Inferior parietal cortex (tissue), 1 donor: ENCODE measurements at regions not wholly inside any gene's neighbourhood (a gene's known extent, or its start where the extent isn't known, plus 50 kb on each side); places are given as distances from the start of the nearest gene placed in this dataset.
"Not testable (repeated sequence)": the region's sequence is repeated elsewhere in the genome, so short reads cannot be mapped to it uniquely, and the experiment has no call there.

Experiments used
- DNase-seq: peaks from one replicate; pipeline ENCODE4 v3.0.0-alpha.2; 2016; ENCODE audit errors: extremely low spot score

- DNase-seq, result not testable (repeated sequence)
Observed at GRCh38 chr10:91003379-91003778, 82.5 kb upstream of the ANKRD1 start.

DNA sequence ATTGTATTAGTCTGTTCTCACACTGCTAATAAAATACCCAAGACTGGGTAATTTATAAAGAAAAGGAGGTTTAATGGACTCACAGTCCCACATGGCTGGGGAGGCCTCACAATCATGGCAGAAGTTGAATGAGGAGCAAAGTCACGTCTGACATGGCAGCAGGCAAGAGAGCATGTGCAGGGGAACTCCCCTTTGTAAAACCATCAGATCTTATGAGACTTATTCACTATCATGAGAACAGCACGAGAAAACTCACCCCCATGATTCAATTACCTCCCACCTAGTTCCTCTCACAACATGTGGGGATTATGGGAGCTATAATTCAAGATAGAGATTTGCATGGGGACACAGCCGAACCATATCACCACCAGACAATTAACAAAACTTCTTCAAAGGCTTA is 84.4 kb upstream of the ANKRD1 start:
- not testable (repeated sequence) for DNase-seq

- DNase-seq, result peak; percentile 86
Observed at GRCh38 chr10:91006001-91006751, 85.3 kb upstream of the ANKRD1 start.

DNA sequence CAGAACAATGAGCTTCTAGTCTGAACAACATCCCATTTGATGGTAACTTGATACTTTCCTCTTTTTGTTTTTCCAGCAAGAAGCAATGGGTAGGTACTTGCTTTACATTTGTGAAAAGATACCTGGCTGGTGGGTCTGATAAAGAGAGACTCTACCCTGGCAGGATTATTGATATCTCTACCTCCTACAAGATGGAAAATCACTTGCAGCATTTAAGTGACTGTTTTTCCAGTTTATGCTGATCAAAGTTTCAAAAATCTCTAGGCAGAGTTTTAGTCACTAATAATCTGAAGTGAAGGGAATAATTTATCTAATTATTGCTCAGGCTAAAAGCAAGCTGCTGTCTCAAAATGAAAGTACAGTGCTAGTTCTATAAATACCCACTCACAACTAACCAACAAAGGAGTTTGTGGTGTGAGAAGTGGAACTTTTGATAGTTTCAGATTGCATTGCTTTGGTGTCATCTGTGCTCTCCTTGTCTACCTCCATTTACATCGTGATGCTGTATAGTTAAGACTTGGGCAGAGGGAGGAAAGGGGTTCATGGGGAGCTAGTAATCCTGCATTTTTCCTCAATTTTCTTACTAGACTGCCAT is 86.0 kb upstream of the ANKRD1 start:
- peak; percentile 31 for DNase-seq

DNA sequence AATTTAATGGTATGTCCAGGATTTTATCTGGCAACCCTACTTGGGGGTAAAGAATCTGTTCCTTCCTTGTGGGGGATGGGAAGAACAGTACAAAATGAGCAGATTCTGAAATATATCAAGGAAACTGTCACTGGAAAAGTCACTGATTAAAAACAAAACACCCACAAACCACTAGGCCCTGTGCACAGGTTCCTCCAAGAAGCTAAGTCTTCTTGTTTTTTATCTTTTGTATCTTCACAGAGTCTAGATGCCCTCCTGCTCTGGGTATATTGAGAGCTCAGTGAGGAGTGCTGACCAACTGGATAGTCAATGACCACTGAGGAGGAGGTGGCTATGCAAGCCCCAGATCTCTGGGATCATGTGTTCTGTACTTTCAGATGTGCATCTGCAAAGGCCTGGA is 86.8 kb upstream of the ANKRD1 start:
- DNase-seq, result no peak

- DNase-seq, result no peak
Observed at GRCh38 chr10:91009121-91009520, 88.2 kb upstream of the ANKRD1 start.

DNA sequence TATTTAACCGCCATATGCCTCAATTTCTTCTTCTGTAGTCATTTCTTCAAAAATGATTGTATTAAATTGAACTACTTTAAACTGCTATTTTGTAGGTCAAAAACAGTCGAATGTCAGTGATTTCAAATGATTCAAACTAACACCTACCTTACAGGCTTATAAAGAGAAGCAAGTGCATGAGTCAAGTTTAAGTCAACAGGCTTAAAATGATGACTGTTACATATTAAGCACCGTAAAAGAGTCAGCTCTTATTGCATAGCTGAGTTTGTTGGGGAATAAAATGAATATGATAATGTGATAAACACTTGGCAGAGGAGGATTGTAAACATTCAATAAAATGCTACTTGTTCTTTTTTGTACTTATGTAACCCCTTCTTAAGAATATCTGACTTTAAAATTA is 90.1 kb upstream of the ANKRD1 start:
- no peak for DNase-seq

DNA sequence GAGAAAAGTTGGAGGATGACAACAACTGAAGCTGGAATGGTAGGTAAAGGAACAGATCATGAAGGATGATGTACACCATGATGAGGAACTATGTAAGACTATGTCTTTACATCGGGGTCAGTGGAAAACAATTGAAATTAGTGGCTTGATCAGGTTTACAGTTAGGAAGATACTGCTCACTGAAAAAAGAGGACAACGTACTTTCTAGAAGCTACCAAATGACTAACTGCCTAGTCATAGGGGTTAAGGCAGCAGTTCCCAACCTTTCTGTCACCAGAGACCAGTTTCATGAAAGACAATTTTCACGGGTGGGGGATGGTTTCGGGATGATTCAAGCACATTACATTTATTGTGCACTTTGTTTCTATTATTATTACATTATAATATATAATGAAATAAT is 91.6 kb upstream of the ANKRD1 start:
- no peak for DNase-seq

- DNase-seq, result no peak
Observed at GRCh38 chr10:91013985-91014384, 93.1 kb upstream of the ANKRD1 start.

GRCh38 chr10:91017198-91017597 is 96.3 kb upstream of the ANKRD1 start:
- DNase-seq, result no peak

- DNase-seq, result no peak
Observed at GRCh38 chr10:91021901-91022300, 101.0 kb upstream of the ANKRD1 start.

DNA sequence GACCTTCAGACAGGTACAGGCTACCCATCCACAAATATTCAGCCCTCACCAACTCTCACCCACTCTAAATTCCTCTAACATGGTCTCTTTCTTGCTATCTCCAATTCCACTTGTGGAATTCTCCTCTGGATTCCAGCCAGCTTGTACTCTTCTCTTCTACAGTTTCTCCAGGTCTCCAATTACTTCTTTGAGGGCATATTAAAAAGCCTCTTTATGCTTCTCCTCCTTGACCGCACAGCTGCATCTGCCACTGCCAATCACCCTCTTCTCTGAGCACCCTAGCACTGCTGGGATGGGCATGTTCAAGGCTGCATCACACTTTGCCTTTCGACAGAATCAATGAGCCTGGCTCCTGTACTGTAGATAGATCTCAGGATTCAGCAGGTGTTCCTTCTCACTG is 101.5 kb upstream of the ANKRD1 start:
- DNase-seq, result no peak

GRCh38 chr10:91022924-91023699 is 102.2 kb upstream of the ANKRD1 start:
- peak; percentile 85 for DNase-seq

DNA sequence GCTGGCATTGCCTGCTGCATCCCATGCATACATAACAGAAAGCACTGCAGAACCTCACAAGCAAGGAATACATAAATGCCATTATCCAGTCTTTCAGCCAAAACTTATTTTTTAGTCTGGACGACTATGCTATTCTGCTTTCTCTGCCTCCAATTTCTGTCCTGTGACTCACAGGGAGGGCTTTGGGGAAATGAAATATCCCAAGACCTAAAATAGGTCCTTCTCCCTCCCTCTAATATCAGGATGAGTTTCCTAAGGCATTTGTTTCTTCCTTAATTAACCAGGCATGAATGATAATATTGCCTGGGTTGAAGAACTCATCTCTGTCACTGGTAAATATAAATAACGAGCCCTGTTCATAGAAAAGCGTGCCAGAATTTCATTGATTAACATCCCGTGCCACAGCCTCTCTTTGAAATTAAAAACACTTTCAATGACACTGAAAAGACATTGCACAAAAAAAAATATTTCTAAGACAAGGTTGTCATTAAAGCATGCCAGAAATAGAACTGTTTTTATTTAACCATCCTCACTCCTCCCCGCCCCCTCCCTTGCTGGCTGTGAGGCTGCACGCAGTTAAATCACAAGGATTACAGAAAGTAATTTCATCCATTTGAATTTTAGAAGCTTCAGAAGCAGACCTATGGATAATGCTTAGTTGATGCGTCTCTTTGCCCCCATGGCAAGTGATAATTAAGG is 103.0 kb upstream of the ANKRD1 start:
- no peak for DNase-seq

DNA sequence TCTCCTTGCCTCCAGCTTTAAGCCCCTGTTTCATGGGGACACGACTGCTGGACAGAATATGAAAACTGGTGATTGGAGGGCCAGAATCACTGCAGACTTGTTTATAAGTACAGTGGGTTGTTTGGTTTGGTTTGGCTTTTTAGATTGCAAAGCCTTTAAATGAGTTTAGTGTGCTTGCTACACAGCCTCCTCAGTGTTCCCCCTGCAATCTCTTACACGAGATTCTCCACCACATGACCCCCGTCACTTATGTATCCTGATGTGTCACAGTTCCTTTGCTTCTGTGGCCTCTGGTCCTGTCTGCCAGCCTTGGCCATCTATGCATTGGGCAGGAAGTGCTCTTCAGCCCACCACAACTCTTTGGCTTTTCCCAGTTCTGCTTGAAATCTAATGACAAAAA is 103.7 kb upstream of the ANKRD1 start:
- DNase-seq, result no peak

DNA sequence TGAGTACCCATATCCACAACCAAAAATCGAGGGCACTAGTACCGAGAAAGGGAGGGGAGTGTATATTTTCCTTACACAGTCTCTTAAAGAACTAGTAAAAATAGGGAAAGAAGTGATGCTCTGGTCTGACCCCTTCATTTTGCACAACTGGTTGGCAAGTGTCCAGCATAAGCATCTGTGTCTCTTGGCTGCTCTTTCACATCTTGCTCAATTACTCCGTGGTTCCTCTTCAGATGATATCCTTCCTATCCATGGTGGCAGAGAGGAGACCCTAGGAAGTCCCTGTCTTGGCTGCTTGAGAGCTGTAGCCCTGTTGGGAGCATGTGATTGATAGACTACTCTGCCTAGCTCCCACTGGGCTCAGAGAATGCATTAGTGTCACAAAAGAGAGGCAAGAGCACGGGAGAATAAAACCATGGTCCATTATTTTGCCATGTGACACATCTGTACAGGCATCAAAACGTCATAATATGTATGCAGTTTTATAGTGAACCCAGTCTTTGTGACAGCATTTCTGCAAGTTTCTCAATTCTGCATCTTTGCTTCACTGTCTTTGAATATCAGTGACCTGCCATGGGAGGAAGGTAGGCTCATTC is 111.8 kb upstream of the ANKRD1 start:
- DNase-seq, result no peak

DNA sequence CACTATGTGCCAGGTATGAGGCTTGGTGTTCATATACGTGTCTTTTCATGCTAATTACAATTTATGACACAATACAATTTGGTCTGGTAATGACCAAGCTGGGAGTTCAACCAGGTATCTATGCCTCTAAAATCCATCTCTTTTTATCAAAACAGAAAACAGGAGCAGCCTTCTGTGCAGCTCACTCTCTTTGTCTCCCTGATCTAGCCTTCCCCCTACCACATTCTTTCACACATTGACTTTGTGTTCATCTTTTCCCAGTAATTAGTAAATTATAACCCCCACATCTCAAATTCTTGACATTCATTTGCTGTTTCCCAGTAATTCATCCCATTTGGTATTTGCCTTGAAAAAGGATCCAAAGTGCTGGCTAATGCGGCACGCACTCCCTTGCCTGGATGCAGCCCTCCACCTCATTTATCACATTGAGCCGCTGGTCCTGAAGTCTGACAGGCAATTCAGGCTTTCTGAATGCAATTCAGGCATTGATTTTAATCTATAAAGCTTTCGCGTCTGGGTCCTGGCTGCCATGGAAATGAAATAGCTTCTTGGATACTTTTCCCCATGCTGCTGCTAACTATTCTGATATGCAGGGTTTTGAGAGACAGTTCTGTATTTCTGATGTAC is 112.5 kb upstream of the ANKRD1 start:
- no peak for DNase-seq

DNA sequence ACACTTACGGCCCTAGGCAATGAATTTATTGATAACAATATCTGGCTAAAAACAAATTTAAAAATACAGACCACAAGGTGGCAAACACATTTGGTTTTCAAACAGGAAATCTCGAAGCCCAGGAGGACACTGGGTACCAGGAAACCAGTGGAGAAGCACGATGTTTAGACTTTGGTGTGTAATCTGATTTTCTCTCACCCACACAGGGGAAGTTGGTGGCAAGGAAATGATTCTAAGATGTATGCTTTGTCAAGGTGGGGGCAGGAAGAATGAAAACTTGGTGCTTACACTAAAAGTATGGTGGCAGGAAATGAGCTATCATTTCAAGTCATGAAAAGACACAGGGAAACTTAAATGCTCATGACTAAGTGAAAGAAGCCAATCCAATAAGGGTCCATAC is 113.2 kb upstream of the ANKRD1 start:
- DNase-seq, result no peak

DNA sequence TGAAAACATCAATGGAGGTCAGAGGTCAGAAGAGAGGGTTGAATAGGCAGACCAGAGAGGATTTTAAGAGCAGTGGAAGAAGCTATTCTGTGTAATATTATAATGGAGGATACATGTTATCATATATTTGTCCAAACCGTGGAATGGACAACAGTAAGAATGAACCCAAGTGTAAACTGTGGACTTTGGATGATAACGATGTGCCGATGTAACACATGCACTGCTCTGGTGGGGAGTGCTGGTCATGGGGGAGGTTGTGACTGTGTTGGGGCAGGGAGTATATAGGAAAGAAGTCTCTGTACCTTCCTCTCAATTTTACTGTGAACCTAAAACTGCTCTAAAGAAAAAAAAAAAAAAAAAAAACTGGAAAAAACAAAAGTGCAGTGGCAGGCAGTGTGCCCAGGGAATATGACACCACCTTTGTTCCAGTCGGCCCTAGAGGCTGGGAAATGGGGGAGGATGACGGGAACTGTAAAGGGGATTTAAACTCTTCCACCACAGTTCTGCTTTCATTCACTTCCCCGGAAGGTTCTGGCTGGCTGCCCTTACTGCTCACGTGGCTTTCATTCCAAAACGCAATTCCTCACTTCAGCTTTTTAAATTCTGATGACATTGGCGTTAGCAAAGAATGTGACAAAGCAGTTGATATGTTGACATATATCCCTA is 113.7 kb upstream of the ANKRD1 start:
- no peak for DNase-seq

- no peak for DNase-seq
Observed at GRCh38 chr10:91035650-91036292, 114.9 kb upstream of the ANKRD1 start.
